ENCODE measurements at regions not wholly inside any gene's neighbourhood (a gene's known extent, or its start where the extent isn't known, plus 50 kb on each side); places are given as distances from the start of the nearest gene placed in this dataset.

GRCh38 chr4:176883108-176883550, 90.4 kb upstream of the VEGFC start:
- no peak overlapping the region for H3K27ac ChIP-seq
- H4K20me1 ChIP-seq (ENCODE audit: insufficient read depth, poor library complexity, severe bottlenecking): no peaks in the 10 kb centered on the region
- TF ChIP-seq, protein P1, sequence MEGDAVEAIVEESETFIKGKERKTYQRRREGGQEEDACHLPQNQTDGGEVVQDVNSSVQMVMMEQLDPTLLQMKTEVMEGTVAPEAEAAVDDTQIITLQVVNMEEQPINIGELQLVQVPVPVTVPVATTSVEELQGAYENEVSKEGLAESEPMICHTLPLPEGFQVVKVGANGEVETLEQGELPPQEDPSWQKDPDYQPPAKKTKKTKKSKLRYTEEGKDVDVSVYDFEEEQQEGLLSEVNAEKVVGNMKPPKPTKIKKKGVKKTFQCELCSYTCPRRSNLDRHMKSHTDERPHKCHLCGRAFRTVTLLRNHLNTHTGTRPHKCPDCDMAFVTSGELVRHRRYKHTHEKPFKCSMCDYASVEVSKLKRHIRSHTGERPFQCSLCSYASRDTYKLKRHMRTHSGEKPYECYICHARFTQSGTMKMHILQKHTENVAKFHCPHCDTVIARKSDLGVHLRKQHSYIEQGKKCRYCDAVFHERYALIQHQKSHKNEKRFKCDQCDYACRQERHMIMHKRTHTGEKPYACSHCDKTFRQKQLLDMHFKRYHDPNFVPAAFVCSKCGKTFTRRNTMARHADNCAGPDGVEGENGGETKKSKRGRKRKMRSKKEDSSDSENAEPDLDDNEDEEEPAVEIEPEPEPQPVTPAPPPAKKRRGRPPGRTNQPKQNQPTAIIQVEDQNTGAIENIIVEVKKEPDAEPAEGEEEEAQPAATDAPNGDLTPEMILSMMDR (IDR thresholded peaks at IDR 0.05; ENCODE audit: poor library complexity): no peak
- TF ChIP-seq EZH2phosphoT487 (IDR thresholded peaks at IDR 0.05; ENCODE audit: low read depth, severe bottlenecking, unreplicated experiment): peak; percentile 63
- WGBS (ENCODE audit: low lambda C conversion rate, missing lambda C conversion rate): 32% methylated on average over 7 of the region's 7 CpGs
- peaks cover 7% of the 10 kb centered on the region for H3K27me3 ChIP-seq
- H2AFZ ChIP-seq: no peak overlapping the region
- no peaks in the 10 kb centered on the region for H3K9me3 ChIP-seq (ENCODE audit: low read depth)
- no peak overlapping the region for H3K4me3 ChIP-seq
- no peaks in the 10 kb centered on the region for H3K36me3 ChIP-seq (replicated peaks; ENCODE audit: insufficient read depth, low read depth)
- H3K4me2 ChIP-seq: no peak overlapping the region
- DNase-seq (ENCODE audit: low spot score): no peak
- H3K9me2 ChIP-seq (replicated peaks; ENCODE audit: insufficient read depth): no peaks in the 10 kb centered on the region
- H3K4me1 ChIP-seq (ENCODE audit: insufficient read depth): no peaks in the 10 kb centered on the region
- H3K79me2 ChIP-seq: no peaks in the 10 kb centered on the region

- TF ChIP-seq EZH2 (IDR thresholded peaks at IDR 0.05; ENCODE audit: borderline replicate concordance) (no peak), EZH2phosphoT487 (IDR thresholded peaks at IDR 0.05; ENCODE audit: low read depth, severe bottlenecking, unreplicated experiment) (no peak)
- TF ChIP-seq, protein P1 (IDR thresholded peaks at IDR 0.05; ENCODE audit: poor library complexity): no peak
- WGBS (ENCODE audit: low lambda C conversion rate, missing lambda C conversion rate): 66% methylated on average over 6 of the region's 6 CpGs
- Histone ChIP-seq H3K4me1 (ENCODE audit: insufficient read depth) (no peaks in the 10 kb centered on the region), H3K79me2 (no peaks in the 10 kb centered on the region), H3K9me3 (ENCODE audit: low read depth) (no peaks in the 10 kb centered on the region), H3K4me2 (no peak overlapping the region), H3K36me3 (replicated peaks; ENCODE audit: insufficient read depth, low read depth) (no peaks in the 10 kb centered on the region), H3K9me2 (replicated peaks; ENCODE audit: insufficient read depth) (no peaks in the 10 kb centered on the region), H2AFZ (no peak overlapping the region), H4K20me1 (ENCODE audit: insufficient read depth, poor library complexity, severe bottlenecking) (no peaks in the 10 kb centered on the region), H3K27me3 (peaks cover 7% of the 10 kb centered on the region), H3K4me3 (no peak overlapping the region), H3K27ac (no peak overlapping the region)
- no peak for DNase-seq (ENCODE audit: low spot score)
These were observed 91.1 kb upstream of the VEGFC start for GRCh38 chr4:176883681-176884418.

- H3K9me3 ChIP-seq (ENCODE audit: low read depth): no peaks in the 10 kb centered on the region
- peaks cover 7% of the 10 kb centered on the region for H3K27me3 ChIP-seq
- H3K79me2 ChIP-seq: no peaks in the 10 kb centered on the region
- no peaks in the 10 kb centered on the region for H4K20me1 ChIP-seq (ENCODE audit: insufficient read depth, poor library complexity, severe bottlenecking)
- H3K4me2 ChIP-seq: no peak overlapping the region
- H3K9me2 ChIP-seq (replicated peaks; ENCODE audit: insufficient read depth): no peaks in the 10 kb centered on the region
- no peaks in the 10 kb centered on the region for H3K36me3 ChIP-seq (replicated peaks; ENCODE audit: insufficient read depth, low read depth)
- no peak for TF ChIP-seq EZH2 (IDR thresholded peaks at IDR 0.05; ENCODE audit: borderline replicate concordance)
- TF ChIP-seq EZH2phosphoT487 (IDR thresholded peaks at IDR 0.05; ENCODE audit: low read depth, severe bottlenecking, unreplicated experiment): no peak
- TF ChIP-seq, protein P1 (IDR thresholded peaks at IDR 0.05; ENCODE audit: poor library complexity): no peak
- no peaks in the 10 kb centered on the region for H3K4me1 ChIP-seq (ENCODE audit: insufficient read depth)
- H3K27ac ChIP-seq: no peak overlapping the region
- H3K4me3 ChIP-seq: no peak overlapping the region
- DNase-seq (ENCODE audit: low spot score): no peak
- 86% methylated on average over 2 of the region's 2 CpGs for WGBS (ENCODE audit: low lambda C conversion rate, missing lambda C conversion rate)
- H2AFZ ChIP-seq: no peak overlapping the region
These were observed 92.5 kb upstream of the VEGFC start for GRCh38 chr4:176885224-176885623.

Measured in hepatocyte (in vitro differentiated cells).